Loucy (cell line): ENCODE measurements at regions not wholly inside any gene's neighbourhood (a gene's known extent, or its start where the extent isn't known, plus 50 kb on each side); places are given as distances from the start of the nearest gene placed in this dataset.

Experiments used
- H2AFZ ChIP-seq: fragments of 200-600 bp; sonication (generic); 2 replicates; pipeline ENCODE4 v1.6.0; 2016; ENCODE audit warnings: antibody characterized with exemption, mild to moderate bottlenecking, low read length, moderate library complexity
- H3F3A ChIP-seq: fragments of 200-600 bp; 2 replicates; pipeline ENCODE4 v1.6.0; 2016; ENCODE audit warnings: antibody characterized with exemption, low read depth, mild to moderate bottlenecking
- H3K27me3 ChIP-seq: fragments of 200-600 bp; sonication (generic); 2 replicates; pipeline ENCODE4 v1.6.1; 2014; ENCODE audit warnings: low read length, mild to moderate bottlenecking; ENCODE audit not compliant: insufficient read depth, poor library complexity, severe bottlenecking
- H3K36me3 ChIP-seq: fragments of 200-600 bp; sonication (generic); 2 replicates; pipeline ENCODE4 v1.6.1; 2016; ENCODE audit warnings: low read length; ENCODE audit not compliant: insufficient read depth
- H3K4me1 ChIP-seq: fragments of 200-600 bp; sonication (generic); 2 replicates; pipeline ENCODE4 v1.5.1; 2014; ENCODE audit warnings: low read length, mild to moderate bottlenecking; ENCODE audit not compliant: insufficient read depth, poor library complexity, severe bottlenecking
- H3K4me2 ChIP-seq: fragments of 200-600 bp; sonication (generic); 2 replicates; pipeline ENCODE4 v1.6.0; 2014; ENCODE audit warnings: antibody characterized with exemption, low read length, low read depth, mild to moderate bottlenecking; ENCODE audit not compliant: poor library complexity, severe bottlenecking
- H3K4me3 ChIP-seq: fragments of 200-600 bp; sonication (generic); 2 replicates; pipeline ENCODE4 v1.5.1; 2014; ENCODE audit warnings: low read length, mild to moderate bottlenecking, mixed read lengths; ENCODE audit not compliant: poor library complexity, severe bottlenecking
- H3K79me2 ChIP-seq: fragments of 200-600 bp; sonication (generic); 2 replicates; pipeline ENCODE4 v1.6.1; 2014; ENCODE audit warnings: low read length; ENCODE audit not compliant: insufficient read depth
- H3K9ac ChIP-seq: fragments of 200-600 bp; sonication (generic); 2 replicates; pipeline ENCODE4 v1.6.0; 2014; ENCODE audit warnings: mild to moderate bottlenecking, low read depth, low read length, moderate library complexity; ENCODE audit not compliant: poor library complexity, severe bottlenecking
- H3K9me2 ChIP-seq: fragments of 200-600 bp; sonication (generic); replicated peaks from 2 replicates; pipeline ENCODE4 v1.6.1; 2016; ENCODE audit warnings: low read depth, low read length, mixed read lengths
- H3K9me3 ChIP-seq: fragments of 200-600 bp; sonication (generic); 2 replicates; pipeline ENCODE4 v1.6.1; 2014; ENCODE audit warnings: mild to moderate bottlenecking, antibody characterized with exemption, low read length, low read depth; ENCODE audit not compliant: insufficient read depth
- H4K20me1 ChIP-seq: fragments of 200-600 bp; sonication (generic); 2 replicates; pipeline ENCODE4 v1.6.0; 2014; ENCODE audit warnings: antibody characterized with exemption, low read length, mild to moderate bottlenecking; ENCODE audit not compliant: insufficient read depth, poor library complexity, severe bottlenecking
- CTCF ChIP-seq: fragments of 200-600 bp; sonication (generic); conservative IDR thresholded peaks from 2 replicates; pipeline ENCODE4 v1.5.1; 2014; ENCODE audit warnings: mild to moderate bottlenecking, antibody characterized with exemption, low read length
- EZH2phosphoT487 ChIP-seq: fragments of 200-600 bp; IDR thresholded peaks from 2 replicates; pipeline ENCODE4 v1.6.1; 2018; ENCODE audit warnings: antibody characterized with exemption, mild to moderate bottlenecking, moderate library complexity, borderline replicate concordance

- Histone ChIP-seq H3K4me3 (no peak overlapping the region), H2AFZ (no peak overlapping the region), H3K27me3 (no peaks in the 10 kb centered on the region), H3K9ac (no peak overlapping the region), H3K9me3 (0 out of 2 replicates have a peak, but pooled peaks cover 3% of the 10 kb centered on the region), H3K36me3 (no peaks in the 10 kb centered on the region), H3F3A (no peaks in the 10 kb centered on the region), H3K9me2 (no peaks in the 10 kb centered on the region), H3K79me2 (no peaks in the 10 kb centered on the region), H4K20me1 (no peaks in the 10 kb centered on the region), H3K4me2 (no peak overlapping the region), H3K4me1 (no peaks in the 10 kb centered on the region)
- TF ChIP-seq CTCF (no peak), EZH2phosphoT487 (no peak)
Measured at GRCh38 chr4:12446657-12447185, 1018.0 kb upstream of the HS3ST1 start.

GRCh38 chr4:12446256-12446655 lies 1017.6 kb upstream of the HS3ST1 start:
- Histone ChIP-seq H3K79me2 (no peaks in the 10 kb centered on the region), H3K36me3 (no peaks in the 10 kb centered on the region), H3F3A (no peaks in the 10 kb centered on the region), H4K20me1 (no peaks in the 10 kb centered on the region), H2AFZ (no peak overlapping the region), H3K9me2 (no peaks in the 10 kb centered on the region), H3K4me3 (no peak overlapping the region), H3K9me3 (0 out of 2 replicates have a peak, but pooled peaks cover 3% of the 10 kb centered on the region), H3K4me2 (no peak overlapping the region), H3K9ac (no peak overlapping the region), H3K4me1 (no peaks in the 10 kb centered on the region), H3K27me3 (no peaks in the 10 kb centered on the region)
- TF ChIP-seq EZH2phosphoT487 = no peak
- no peak for TF ChIP-seq CTCF

- Histone ChIP-seq H3K27me3 (no peaks in the 10 kb centered on the region), H3K79me2 (no peaks in the 10 kb centered on the region), H4K20me1 (no peaks in the 10 kb centered on the region), H3K4me3 (no peak overlapping the region), H3K9ac (no peak overlapping the region), H2AFZ (no peak overlapping the region), H3K9me3 (0 out of 2 replicates have a peak, but pooled peaks cover 3% of the 10 kb centered on the region), H3F3A (no peaks in the 10 kb centered on the region), H3K9me2 (no peaks in the 10 kb centered on the region), H3K36me3 (no peaks in the 10 kb centered on the region), H3K4me1 (no peaks in the 10 kb centered on the region), H3K4me2 (no peak overlapping the region)
- TF ChIP-seq EZH2phosphoT487 (no peak), CTCF (no peak)
Measured at GRCh38 chr4:12445711-12446235, 1017.1 kb upstream of the HS3ST1 start.
